Spleen (tissue), 7 donors: ENCODE measurements at regions not wholly inside any gene's neighbourhood (a gene's known extent, or its start where the extent isn't known, plus 50 kb on each side); places are given as distances from the start of the nearest gene placed in this dataset.

Source experiments
- POLR2AphosphoS5 ChIP-seq, 3 donors: sonication (generic); formaldehyde crosslinking; IDR thresholded peaks; one replicate each; pipeline ENCODE4 v1.5.1; 2017; ENCODE audit warnings: antibody characterized with exemption in 3 of 3
- TF ChIP-seq, protein P1 (sequence below), 11 experiments: fragments of 200-600 bp in 7 of 11; fragments of 450-650 bp in 4 of 11; sonication (generic) in 4 of 11; IDR thresholded peaks in 8 of 11; conservative IDR thresholded peaks in 3 of 11; 1 replicate in 7 of 11; 2 replicates in 4 of 11; pipeline versions ENCODE4 v1.4.0 to v1.8.0; 2016 to 2021; ENCODE audit warnings: antibody characterized with exemption in 11 of 11, inconsistent platforms in 4 of 11, mild to moderate bottlenecking in 1 of 11
- donor health status: DM: no; HTN: no; CAD: no; lungs with moderate emphysema.
- donor health status: DM: no; HTN: no; CAD: no.
- donor health status: DM: no; HTN: no; CAD: no.

- TF ChIP-seq, protein P1, sequence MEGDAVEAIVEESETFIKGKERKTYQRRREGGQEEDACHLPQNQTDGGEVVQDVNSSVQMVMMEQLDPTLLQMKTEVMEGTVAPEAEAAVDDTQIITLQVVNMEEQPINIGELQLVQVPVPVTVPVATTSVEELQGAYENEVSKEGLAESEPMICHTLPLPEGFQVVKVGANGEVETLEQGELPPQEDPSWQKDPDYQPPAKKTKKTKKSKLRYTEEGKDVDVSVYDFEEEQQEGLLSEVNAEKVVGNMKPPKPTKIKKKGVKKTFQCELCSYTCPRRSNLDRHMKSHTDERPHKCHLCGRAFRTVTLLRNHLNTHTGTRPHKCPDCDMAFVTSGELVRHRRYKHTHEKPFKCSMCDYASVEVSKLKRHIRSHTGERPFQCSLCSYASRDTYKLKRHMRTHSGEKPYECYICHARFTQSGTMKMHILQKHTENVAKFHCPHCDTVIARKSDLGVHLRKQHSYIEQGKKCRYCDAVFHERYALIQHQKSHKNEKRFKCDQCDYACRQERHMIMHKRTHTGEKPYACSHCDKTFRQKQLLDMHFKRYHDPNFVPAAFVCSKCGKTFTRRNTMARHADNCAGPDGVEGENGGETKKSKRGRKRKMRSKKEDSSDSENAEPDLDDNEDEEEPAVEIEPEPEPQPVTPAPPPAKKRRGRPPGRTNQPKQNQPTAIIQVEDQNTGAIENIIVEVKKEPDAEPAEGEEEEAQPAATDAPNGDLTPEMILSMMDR (IDR thresholded peaks at IDR 0.05 in 8 of 11, conservative IDR thresholded peaks at IDR 0.05 in 3 of 11), result no peak
- no peak for TF ChIP-seq POLR2AphosphoS5 (IDR thresholded peaks at IDR 0.05)
Observed at GRCh38 chr2:51859260-51859659, 827.3 kb upstream of the NRXN1 start.
